GM12892 (cell line): ENCODE measurements at regions not wholly inside any gene's neighbourhood (a gene's known extent, or its start where the extent isn't known, plus 50 kb on each side); places are given as distances from the start of the nearest gene placed in this dataset.

ENCODE experiments used
- DNase-seq: peaks from one replicate; pipeline ENCODE4 v3.0.0; 2011; ENCODE audit not compliant: insufficient read length
- FAIRE-seq: peaks from 2 replicates; lab custom pipeline; 2011; peaks lifted over from hg19 to GRCh38; lab: Jason Lieb, UNC
- POLR2A ChIP-seq: IDR thresholded peaks from 2 replicates; pipeline ENCODE4 v1.6.1; 2011; ENCODE audit warnings: low read depth, low read length, control low read depth
- POLR2AphosphoS5 ChIP-seq: IDR thresholded peaks from 2 replicates; pipeline ENCODE4 v1.6.1; 2011; ENCODE audit warnings: low read depth, low read length, control low read depth
- TAF1 ChIP-seq: IDR thresholded peaks from 2 replicates; pipeline ENCODE4 v1.6.1; 2011; ENCODE audit warnings: low read depth, mild to moderate bottlenecking, control low read depth, low read length, borderline replicate concordance

GRCh38 chr1:5639106-5639722, 353.0 kb downstream of the NPHP4 start:
- DNase-seq (no peak), FAIRE-seq (no peak)
- TF ChIP-seq POLR2A = no peak

GRCh38 chr1:5638582-5638981, 353.6 kb downstream of the NPHP4 start:
- TF ChIP-seq TAF1 (no peak), POLR2A (no peak), POLR2AphosphoS5 (no peak)
- FAIRE-seq (no peak), DNase-seq (no peak)

DNA sequence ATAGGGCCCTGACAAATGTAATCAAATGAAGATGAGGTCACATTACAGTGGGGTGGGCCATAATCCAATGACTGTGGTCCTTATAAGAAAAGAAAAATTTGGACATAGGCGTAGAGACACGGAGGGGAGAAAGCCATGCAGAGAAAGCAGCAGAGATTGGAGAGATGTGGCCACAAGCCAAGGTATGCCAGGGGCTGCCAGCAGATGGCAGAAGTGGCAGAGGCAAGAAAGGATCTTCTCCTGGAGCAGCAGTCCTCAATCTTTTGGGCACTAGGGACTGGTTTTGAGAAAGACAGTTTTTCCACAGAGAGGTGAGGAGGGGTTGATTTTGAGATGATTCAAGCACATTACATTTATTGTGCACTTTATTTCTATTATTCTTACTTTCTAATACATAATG, 355.1 kb downstream of the NPHP4 start:
- FAIRE-seq (no peak), DNase-seq (no peak)
- no peak for TF ChIP-seq POLR2A
- TF ChIP-seq POLR2AphosphoS5 = no peak
- TF ChIP-seq TAF1 = no peak

GRCh38 chr1:5634893-5635292, 357.3 kb downstream of the NPHP4 start:
- FAIRE-seq (no peak), DNase-seq (no peak)
- TF ChIP-seq POLR2AphosphoS5 (no peak), TAF1 (no peak)

- FAIRE-seq (no peak), DNase-seq (no peak)
- no peak for TF ChIP-seq TAF1
- no peak for TF ChIP-seq POLR2A
- TF ChIP-seq POLR2AphosphoS5 = no peak
Observed at GRCh38 chr1:5632814-5633213, 359.4 kb downstream of the NPHP4 start.

- no peak for DNase-seq
- no peak for TF ChIP-seq POLR2AphosphoS5
- no peak for TF ChIP-seq TAF1
- no peak for FAIRE-seq
Observed at GRCh38 chr1:5632224-5632623, 360.0 kb downstream of the NPHP4 start.

DNA sequence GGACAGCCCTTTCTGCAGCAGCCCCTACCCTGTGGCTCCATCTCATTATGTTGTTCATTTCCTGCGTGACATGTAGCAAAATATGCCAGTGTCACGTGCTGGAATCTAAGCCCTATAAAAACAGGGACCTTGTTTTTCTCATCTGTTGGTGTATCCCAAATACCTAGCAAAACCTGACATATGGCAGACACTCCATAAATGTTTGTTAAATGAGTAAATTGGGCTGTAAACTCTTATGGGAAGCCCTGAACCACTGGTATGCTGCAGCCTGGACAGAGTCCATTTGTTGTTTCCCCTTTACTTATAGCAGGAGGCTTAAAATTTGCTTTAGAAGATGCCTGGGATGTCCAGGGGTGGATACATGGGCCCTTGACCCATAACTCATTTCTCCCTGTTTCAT, 363.8 kb downstream of the NPHP4 start:
- FAIRE-seq = no peak
- TF ChIP-seq POLR2AphosphoS5 (no peak), TAF1 (no peak), POLR2A (no peak)
- DNase-seq = no peak

GRCh38 chr1:5623399-5623798, 368.8 kb downstream of the NPHP4 start:
- DNase-seq = no peak
- no peak for TF ChIP-seq POLR2A
- TF ChIP-seq TAF1 = no peak
- TF ChIP-seq POLR2AphosphoS5 = no peak
- no peak for FAIRE-seq

DNA sequence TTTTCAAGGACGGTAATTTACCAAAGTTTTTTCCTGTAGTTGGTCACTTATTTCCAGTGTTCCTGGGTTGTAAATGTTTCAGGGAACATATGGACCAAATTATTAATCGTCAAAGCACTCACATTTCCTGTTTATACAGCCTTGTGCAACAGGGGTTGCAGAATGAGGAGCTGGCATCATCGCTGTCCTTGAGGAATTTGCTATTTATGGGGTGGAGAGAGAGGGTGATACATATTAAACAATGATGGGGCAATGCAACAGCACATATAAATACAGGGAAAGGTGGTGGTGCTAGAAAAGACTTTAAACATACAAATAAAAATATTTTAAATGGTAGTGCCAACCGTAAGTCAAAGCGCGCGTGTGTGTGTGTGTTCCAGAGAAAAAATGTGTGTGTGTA, 369.8 kb downstream of the NPHP4 start:
- DNase-seq (no peak), FAIRE-seq (no peak)
- TF ChIP-seq POLR2AphosphoS5 = no peak
- no peak for TF ChIP-seq TAF1
- TF ChIP-seq POLR2A = no peak

- FAIRE-seq (no peak), DNase-seq (no peak)
- TF ChIP-seq POLR2AphosphoS5 = no peak
- TF ChIP-seq POLR2A = no peak
Observed at GRCh38 chr1:5621692-5622091, 370.5 kb downstream of the NPHP4 start.

DNA sequence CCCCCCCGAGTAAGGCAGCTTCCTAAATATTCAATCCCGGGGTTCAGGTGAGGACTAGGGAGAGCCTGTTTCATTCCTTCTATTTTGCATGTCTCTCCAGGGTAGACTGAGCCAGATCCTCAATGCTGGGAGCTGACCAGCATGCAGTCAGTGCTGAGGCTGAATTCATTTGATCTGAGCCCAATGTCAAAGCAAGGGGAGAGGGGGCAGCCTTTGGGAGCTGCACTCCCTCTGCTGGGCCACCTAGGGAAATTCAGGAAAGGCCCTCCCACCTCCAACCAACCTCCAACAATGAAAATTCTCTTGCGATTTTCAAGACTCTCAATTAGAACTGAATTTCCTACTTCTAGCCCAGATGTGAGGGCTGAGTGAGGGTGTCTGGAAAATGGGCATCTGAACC, 371.2 kb downstream of the NPHP4 start:
- DNase-seq (no peak), FAIRE-seq (no peak)
- TF ChIP-seq TAF1 = no peak
- TF ChIP-seq POLR2A = no peak
- no peak for TF ChIP-seq POLR2AphosphoS5

DNA sequence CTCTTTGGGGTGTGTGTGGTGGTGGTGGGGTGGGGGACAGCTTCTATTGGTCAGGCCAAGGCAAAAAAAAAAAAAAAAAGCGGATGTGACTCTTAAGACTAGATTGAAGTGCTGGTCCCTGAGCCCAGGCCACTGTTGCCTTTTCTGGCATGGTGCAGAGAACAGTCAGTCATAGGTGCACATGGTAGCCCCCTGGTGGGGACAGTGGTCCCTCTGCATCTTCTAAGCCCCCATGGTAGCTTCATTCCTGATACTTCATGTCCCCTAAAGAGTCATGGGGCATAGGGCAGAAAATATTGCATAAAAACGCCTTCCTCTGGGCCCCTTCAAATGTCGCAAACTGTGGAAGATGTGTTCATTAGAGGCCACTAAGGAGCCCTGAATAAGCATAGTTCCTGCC, 371.8 kb downstream of the NPHP4 start:
- DNase-seq = no peak
- TF ChIP-seq POLR2A (no peak), POLR2AphosphoS5 (no peak), TAF1 (no peak)
- no peak for FAIRE-seq

- no peak for TF ChIP-seq POLR2A
- TF ChIP-seq TAF1 = no peak
- TF ChIP-seq POLR2AphosphoS5 = no peak
- FAIRE-seq (no peak), DNase-seq (no peak)
Observed at GRCh38 chr1:5619469-5619868, 372.8 kb downstream of the NPHP4 start.
